ENCODE measurements at regions not wholly inside any gene's neighbourhood (a gene's known extent, or its start where the extent isn't known, plus 50 kb on each side); places are given as distances from the start of the nearest gene placed in this dataset.
"Not testable (repeated sequence)": the region's sequence is repeated elsewhere in the genome, so short reads cannot be mapped to it uniquely, and the experiment has no call there.

DNA sequence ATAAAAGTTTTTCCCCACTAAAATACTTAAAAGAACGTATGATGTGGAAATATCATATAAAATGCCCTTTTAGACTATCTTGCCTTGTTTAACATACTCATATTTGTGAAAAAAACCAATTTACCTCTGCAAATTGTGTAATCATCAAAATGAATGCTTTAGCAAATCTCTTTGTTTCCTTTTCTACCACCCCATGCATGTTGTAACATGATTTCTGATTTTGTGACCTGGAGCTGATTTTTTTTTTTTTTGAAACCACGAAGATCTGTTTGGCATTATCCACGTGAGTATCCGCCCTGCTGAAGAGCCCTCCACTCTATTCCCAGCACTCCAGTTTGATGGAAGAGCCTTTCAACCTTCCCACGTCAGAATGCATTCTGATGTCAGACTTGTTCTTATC lies 245.8 kb upstream of the NBEA start:
- no peak for DNase-seq (ENCODE audit: low spot score)

DNA sequence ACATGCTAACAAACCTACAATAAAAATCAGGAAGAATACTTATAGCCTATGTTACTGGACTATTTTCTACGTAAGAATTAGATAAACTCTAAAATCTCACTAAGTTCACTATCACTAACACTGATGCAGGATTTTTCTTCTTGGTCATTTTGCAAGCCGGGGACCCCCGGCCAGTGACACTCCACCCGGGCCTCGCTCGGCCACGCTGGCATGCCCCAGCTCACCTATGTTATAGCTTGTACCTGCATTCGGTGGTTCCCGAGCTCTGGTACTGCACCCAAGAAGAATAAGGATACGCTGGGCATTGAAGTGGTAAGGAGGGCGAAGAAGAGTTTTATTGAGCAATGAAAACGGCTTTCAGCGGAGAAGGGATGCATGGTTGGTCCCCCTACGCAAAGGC lies 245.3 kb upstream of the NBEA start:
- DNase-seq (ENCODE audit: low spot score): no peak

DNA sequence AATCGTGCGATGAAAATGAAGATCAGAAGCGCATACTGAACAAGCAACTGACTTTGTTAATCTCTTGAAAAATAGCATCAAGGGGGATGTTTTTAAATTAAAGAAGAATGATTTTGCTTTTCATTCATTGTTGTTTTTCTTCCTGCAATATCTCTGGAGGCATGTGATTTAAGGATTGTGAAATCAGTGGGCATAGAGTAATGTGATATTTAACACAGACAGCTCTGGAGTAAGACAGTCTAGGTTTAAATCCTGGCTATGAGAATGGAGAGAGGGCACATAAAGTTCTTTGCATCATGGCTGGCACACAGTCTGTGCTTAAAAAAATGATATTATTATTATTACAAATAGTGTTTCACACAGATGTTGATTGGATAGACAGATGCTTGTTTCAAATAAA lies 243.1 kb upstream of the NBEA start:
- DNase-seq (ENCODE audit: low spot score): no peak

DNA sequence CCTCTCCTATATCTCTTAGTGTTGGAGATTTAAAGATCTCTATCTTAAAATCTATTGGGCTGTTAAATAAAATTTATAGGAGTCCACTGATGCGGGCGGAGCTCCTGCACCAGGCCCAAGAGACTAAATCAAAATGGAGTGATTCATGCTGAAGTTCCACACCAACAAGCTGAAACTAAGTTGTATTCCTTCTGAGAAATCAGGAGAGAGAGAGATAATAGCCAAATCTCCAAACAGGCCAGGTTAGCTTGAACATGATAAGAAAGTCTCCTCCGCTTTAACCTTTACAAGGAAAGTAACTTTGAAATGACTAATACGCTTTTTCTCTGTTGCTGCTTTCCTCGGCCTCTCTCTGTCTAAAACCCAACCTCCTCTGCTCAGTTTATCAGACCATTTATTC lies 241.9 kb upstream of the NBEA start:
- DNase-seq (ENCODE audit: low spot score): no peak

DNA sequence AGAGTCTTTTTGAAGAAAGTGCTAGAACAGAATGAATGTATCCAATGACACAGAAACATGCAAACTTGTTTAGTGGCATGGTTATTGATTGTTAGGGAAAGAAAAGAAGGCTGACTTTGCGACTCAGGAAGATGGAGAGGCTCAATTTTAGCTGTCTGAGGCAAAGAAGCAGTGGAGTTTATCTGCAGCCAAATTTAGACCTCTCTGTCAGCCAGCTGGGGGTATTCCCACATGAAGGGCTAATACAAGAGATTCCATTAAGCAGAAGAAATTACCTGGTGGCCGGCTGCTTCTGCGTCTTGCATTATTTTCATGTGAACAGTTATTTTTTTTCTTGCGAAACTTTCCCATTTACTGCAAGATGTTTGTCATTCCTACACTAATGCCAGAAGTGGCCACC lies 240.2 kb upstream of the NBEA start:
- DNase-seq (ENCODE audit: low spot score): no peak

DNA sequence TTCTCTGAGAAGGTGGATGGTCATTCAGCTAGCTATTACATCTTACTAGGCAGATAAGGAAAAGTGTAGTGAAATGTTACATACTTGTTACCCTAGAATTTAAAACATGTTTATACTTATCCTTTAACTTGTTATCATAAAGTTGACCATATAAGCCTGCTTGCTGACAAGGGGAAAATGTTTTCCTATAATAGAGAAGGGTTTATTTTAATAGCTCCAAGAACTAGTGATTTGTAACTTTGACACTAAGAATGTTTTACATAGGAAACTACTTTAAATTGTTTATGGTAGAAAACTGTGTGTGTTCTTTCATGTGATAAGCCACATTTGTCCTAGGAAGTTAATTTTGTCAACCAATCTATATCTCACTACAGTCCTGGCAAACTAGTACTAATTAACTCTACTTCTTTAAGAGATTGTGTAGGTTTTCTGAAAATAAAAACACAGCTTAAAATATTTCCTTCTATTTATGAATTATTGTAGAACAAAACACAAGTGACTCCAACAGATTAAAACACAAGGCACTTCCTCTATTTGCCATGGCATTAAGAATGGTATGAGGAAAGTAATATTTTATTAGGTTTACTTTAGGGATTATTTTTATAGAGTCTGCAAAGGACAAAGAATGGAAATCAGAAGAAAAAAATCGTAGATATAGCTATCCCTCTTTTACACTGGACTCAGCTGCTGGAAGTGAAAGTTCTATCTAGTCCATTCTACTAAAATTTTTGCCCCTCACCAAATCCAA lies 233.3 kb upstream of the NBEA start:
- no peak for DNase-seq (ENCODE audit: low spot score)

DNA sequence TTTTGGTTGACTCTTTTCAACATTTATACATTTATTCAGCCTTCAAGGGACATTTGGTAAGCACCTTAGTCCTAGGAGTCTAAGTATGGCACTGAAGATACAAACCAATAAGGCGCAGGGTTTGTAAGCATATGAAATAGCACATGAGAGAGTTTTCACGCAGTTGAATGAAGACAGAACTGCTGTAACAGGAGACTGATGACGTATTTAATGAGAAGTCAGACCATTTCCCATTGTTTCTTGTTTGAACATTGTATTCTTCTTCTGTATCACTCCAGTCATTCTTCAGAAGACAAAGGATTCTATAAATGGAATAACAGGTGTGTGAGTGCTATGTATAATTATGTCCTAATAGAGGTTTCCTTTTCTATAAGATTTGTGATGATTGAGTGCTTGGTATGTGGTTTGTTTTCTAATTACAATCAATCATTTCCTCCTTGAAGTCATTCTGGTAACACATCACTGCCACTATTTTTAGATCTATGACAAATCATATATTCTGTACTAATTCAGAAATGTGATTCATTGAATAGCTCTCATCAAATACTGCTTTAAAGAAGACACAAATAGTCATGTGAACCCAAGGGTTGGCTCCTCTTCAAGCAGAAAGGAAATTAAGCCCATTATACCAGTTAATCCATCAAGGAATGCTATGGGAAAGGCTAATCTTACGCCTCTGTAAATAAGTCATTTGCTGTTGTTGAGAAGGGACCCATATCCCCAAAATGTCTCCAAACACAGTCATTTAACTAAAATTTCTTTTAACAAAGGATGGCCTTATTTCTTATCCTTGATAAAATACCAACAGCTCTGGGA lies 222.8 kb upstream of the NBEA start:
- DNase-seq (ENCODE audit: low spot score): no peak

DNA sequence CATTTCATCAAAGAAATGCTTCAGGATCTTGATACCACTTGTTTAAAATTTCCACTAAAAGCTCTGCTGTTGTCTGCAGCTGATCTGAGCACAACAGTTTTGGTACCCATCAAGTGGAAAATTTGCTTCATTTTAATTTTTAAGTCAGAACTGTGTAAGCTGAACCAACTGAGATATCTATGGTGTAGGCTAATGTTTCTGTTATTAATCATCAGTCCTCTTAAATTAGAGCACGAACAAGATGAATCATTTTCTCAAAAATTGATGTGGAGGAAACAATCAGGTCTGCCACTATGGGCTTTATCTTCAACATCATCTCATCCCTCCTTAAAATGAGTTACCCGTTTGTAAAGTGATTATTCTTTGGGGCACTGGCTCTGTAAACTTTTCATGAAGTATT lies 221.5 kb upstream of the NBEA start:
- DNase-seq (ENCODE audit: low spot score): no peak

DNA sequence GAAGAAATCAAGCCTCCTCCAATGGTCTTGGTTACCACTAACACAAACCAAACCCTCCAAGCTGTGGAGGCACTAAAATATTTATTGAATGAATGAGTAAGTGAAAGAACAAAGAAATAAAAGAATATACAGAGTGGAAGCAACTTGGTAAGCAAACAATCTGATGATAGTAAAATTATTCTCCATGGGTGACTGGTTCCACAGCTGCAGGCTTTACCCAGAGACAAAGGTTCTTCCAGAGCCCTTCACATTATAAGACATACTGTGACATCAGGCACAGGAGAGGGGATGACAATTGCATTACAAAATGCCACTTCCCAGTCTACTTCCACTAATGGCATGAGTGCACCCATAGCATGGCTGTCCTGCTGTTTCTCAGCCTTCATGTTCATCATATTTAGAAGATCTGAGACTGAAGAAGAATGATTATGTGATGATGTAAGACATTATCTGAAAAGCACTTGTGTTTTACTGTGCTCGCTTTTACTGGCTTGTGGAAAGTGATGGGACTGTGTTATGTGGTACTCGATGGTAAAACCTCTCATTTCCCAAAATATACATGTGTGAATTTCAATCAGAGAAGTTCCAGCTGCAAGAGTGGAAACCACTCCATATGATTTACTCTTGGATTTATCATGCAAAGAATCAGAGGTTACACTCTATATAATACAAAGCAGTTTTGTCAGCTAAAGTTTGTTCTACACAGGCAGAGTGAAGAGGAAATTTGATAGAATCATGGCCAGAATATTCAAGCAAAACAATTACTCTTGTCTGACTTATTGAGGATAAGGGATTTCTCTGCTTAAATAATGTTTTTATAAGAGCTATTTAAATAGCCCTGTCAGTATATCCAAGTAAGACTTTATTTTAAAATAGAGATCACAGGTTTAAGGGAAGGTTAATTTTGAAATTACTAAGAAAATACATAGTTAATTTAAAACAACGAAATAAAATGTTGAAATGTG lies 220.2 kb upstream of the NBEA start:
- no peak for DNase-seq (ENCODE audit: low spot score)

DNA sequence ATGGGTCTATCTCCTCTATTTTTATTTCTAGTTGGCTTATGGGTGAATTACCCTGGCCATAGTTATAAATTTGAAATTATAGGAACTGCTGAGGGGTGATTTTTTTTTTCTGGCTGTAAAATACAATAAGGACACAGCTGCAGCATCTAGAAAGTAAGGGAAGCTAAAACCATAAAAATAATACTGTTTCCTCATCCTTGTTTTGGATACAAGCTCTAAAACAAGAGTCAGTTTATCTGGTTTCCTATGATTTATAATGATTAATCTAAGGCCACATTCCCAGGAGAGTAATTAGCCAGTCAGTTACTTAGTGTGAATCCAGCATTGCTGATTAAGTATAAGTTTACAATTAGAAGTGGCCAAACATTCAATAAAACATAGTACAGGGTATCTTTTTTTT lies 219.1 kb upstream of the NBEA start:
- no peak for DNase-seq (ENCODE audit: low spot score)

DNA sequence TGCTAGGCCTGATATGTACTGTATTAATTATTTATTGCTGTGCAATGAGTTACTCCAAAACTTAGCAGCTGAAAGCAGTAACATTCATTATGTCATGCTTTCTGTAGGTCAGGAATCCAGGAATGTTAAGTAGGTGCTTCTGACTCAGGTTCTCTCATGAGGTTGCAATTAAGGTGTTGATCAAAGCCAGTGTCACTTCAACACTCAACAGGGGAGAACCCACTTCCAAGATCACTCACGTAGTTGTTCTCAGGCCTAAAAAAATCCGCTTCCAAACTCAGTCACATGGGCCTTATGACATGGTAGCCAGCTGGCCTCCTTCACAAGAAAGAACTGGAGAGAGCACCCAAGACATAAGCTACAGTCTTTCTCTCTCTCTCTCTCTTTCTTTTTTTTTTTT lies 211.1 kb upstream of the NBEA start:
- no peak for DNase-seq (ENCODE audit: low spot score)

DNA sequence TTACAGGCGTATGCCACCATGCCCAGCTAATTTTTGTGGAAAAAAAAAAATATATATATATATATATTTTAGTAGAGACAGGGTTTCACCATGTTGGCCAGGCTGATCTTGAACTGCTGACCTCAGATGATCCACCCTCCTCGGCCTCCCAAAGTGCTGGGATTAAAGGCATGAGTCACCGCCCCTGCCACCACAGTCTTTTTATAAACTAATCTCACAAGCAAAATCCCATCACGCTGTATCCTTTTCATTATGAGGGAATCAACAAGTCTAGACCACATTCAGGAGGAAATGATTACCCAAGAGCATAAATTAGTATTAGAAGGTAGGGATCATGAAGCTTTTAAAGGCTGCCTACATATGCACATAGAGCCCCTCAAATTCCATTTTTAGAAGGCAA lies 210.6 kb upstream of the NBEA start:
- no peak for DNase-seq (ENCODE audit: low spot score)

DNA sequence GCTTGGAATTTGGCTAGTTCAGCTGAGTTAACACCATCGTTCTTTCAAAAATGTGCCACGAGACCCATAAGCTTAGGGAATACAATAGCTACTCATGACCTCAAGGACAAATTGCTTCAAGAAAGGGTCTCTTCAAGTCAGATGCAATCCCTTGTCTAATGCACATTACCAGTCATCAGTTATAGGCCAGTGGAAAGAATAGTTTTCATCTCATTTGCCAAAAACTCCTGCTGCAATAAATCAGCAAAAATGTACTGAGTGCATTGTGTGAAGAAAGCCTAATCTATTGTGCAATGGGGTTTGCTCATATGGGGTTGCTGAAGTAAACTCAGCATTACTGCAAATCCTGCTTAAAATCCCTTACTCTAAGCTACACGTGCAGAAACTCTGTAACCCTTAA lies 208.3 kb upstream of the NBEA start:
- DNase-seq (ENCODE audit: low spot score): no peak

DNA sequence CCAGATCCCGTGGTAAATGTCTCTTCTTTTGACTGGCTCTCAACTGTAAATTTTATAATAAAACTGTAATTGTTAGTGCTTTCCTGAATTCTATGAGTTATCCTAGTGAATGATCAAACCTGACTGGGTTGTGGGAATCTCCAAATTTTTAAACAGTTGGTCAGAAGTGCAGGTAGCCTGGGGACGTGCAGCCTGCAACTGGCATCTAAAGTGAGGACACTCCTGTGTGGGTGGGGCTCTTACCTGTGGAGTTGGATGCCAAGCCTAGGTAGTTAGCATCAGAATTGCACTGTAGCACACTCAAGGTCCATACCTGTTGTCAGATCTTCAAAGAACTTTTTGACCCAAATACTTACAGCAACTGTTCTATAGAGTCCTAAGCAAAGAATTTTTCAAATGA lies 207.1 kb upstream of the NBEA start:
- DNase-seq (ENCODE audit: low spot score): no peak

DNA sequence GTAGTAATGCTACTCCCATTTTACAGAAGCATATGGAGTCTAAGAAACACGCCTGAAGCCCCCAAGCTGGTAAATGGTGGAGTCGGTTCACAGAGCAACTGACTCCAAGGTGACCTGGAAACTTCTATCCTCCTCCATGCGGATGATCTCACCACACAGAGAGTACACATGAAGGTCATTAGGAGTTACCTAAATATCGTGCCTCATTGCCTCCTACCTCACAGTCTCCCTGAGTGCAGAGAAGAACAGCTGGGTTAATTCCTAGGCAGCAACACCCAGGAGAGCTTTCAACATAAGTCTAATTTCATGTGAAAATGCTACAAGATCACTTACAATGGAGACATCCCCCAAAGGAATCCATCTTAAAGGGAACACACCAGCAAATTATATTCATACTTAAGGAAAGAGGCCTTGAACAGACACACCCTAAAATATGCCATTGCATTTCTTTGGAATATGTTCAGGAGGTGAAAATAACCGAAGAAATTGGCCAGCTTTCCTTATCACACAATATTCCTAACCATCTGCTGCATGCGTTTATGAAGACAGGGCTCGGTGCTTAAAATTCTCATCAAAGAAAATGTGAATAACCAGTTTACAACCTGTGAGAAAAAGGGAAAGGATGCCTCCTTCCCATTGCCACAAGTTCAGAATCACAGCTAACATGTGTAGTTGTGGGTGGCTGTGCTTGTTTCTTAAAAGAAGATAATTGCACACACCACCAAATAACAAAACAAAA lies 203.6 kb upstream of the NBEA start:
- no peak for DNase-seq (ENCODE audit: low spot score)

DNA sequence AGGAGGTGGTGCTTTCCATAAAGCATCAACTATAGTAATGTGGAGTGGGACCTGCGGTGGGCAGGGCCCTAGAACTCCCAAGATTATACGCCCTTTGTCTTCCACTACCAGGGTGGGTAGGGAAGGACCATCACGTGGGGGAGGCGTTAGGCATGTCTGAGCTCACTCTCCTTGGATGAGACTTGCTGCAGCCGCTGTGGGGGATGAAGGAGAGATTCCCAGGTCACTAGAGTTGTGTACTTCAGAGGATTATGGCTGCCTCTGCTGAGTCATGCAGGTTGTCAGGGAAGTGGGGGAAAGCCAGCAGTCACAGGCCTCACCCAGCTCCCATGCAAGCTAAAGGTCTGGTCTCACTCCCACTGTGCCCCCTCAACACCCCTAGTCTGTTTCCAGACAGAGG lies 195.0 kb upstream of the NBEA start:
- DNase-seq (ENCODE audit: low spot score): not testable (repeated sequence)

DNA sequence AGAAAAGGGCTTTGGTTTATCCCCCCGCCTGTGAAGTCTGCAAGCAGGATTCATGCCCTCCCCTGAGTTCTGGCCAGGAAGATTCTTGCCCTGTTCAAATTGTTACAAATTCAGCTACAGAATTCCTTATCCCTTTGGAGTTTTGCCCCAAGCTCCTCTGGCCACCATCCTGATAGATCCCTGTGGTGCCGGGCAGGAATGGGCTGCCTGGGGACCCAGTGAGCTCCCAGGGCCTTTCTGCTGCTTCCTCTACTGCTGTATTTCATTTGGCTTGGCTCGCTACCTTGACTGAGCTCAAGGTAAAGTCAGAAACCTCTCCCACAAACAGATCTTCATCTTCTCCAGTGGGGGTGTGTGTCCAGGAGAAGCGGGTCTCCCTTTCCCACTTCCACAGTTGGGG lies 194.6 kb upstream of the NBEA start:
- no peak for DNase-seq (ENCODE audit: low spot score)

DNA sequence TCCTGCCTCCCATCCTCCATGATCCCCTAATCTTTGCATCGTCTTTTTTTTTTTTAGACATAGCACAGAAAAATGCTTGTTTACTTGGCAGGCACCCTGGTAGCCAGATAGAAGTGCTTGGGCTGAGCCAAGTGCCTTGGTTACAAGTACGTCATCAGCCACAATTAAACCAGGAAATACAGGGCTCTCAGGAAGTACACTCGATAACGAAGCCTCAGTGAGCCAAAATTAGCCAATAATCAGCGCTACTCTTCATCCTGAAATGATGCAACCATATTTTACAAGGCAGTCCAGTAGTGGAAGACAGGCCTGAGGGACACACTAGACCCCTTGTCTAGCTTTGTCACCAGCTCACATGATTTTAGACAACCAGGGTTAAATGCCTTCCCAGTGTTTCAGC lies 194.0 kb upstream of the NBEA start:
- no peak for DNase-seq (ENCODE audit: low spot score)

DNA sequence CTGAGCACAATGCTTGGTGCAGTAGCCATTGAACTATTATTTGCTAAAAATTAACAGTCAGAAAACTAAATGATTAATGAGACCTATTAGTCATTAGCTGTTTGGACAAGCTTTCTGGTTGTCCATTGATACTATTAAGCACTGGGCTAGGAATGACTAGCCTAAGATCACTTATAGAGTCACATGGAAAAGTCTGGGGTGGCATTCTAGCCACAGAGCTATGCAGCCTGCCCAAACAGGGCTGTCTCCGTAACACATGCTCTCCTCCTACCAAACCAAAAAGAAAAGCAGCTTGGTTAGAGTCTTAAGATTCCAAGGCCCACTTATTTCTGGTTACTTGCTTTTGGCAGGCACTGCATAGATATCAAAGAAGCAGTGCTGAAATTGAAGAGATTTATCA lies 193.5 kb upstream of the NBEA start:
- DNase-seq (ENCODE audit: low spot score): no peak

DNA sequence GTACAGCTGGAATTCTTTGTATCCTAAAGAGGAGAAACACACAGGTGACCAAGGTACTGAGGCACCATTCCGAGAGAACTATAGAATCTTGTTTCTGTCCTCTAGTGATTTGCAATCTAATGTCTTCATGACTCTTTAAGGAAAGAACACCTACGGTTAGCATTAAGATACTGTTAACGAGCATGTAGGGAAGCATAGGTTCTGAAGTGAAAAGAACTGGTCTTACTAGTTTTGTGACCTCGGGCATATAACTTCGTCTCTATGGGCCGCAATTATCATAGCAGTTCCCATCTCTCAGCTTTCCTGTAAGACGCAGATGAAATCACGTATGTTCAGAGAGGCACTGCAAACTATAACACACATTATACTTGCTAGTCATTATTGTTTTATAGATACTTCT lies 193.0 kb upstream of the NBEA start:
- no peak for DNase-seq (ENCODE audit: low spot score)

DNA sequence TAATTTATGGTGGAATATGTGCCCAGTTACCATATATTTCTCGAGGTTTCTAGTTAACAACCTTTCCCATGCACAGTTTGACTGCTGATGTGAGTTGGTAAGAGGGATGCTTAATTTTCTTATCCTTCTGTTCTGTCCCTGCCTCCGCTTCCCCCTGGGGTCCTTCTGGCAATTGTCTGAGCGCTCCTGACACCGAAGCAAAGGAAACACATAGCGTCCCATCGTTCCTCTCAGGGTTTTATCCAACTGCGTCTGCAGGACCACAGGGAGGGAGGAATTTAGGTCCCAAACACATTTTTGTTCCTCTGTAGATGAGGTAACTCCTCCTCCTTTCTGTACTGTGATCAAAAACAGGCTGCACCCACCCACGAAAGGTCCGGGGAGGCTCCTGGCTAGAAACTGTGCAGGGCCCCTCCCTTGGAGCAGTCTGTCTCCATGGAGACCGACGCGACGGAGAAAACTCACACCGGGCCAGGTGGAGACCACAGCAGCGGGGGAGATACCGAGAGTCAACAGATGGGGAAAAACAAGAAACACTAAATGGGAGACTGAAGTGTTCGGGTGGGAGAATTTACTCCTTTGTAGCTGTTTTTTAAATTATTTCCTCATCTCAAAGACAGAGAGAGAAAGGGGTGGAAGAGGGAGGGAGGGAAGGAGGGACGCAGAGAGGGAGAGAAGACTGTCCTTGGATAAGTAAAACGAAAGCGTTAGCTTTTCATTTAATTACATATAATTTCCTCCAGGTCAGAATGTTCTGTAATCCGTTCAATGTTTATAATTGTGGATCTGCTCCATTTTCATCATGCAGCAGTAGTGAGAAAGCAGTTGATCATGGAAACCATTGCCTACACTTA lies 191.8 kb upstream of the NBEA start:
- no peak for DNase-seq (ENCODE audit: low spot score)

Measured in D341Med (cell line).